ENCODE measurements at regions not wholly inside any gene's neighbourhood (a gene's known extent, or its start where the extent isn't known, plus 50 kb on each side); places are given as distances from the start of the nearest gene placed in this dataset.

DNA sequence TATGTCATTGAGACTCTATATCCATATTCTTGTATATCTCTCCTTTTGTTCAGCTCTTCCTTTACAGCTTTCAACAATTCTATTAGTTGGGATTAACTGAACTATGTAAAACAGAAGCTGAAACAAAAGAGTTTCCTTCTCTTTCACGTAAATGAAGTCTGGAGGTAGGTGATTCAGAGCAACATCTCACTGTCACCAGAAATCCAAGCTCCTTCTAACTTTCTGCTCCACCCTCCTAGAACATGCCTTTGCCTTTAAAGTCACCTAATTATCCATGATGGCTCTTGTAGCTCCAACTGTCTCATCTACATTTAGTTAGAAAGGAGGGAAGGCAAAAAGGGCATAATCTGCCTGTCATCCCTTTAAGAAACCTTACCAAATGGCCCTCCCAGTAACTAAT is 458.2 kb upstream of the MDFIC2 start:
- Histone ChIP-seq H3K9ac (ENCODE audit: low read length) (no peak overlapping the region), H3K36me3 (ENCODE audit: control insufficient read depth in 1 of 2, insufficient read depth in 2 of 2, low read length in 2 of 2) (no peaks in the 10 kb centered on the region), H2AFZ (ENCODE audit: low read depth, low read length, poor library complexity, severe bottlenecking) (no peak overlapping the region), H3K4me3 (replicated peaks in 1 of 2; ENCODE audit: low read depth in 1 of 2, low read length in 2 of 2) (no peak overlapping the region), H3K79me2 (ENCODE audit: insufficient read depth, low read length) (no peaks in the 10 kb centered on the region), H3K9me3 (ENCODE audit: control insufficient read depth in 1 of 2, insufficient read depth in 1 of 2, low read depth in 1 of 2, low read length in 2 of 2) (no peaks in the 10 kb centered on the region), H3K27me3 (ENCODE audit: insufficient read depth, low read length) (no peaks in the 10 kb centered on the region), H4K20me1 (ENCODE audit: insufficient read depth) (no peaks in the 10 kb centered on the region), H3K4me1 (ENCODE audit: control insufficient read depth in 1 of 2, insufficient read depth in 2 of 2, low read length in 2 of 2) (no peaks in the 10 kb centered on the region), H3K9me2 (ENCODE audit: insufficient read depth) (no peaks in the 10 kb centered on the region), H3K27ac (ENCODE audit: low read depth, low read length) (no peak overlapping the region), H3K4me2 (ENCODE audit: low read length) (no peak overlapping the region)
- ChIA-PET CTCF (no interaction called here), POLR2A (no interaction called here), RAD21 (ENCODE audit: low non-redundant PET in 1 of 2, low total read pairs in 2 of 2, uncharacterized antibody in 2 of 2, unreplicated experiment in 2 of 2) (no interaction called here)
- DNase-seq (ENCODE audit: low read depth, low spot score) (no peak), ATAC-seq (no peak)
- BruUV-seq (replicated peaks) = no TSS peak
- intact Hi-C loops (cut with micrococcal nuclease) = no loop called here
- no peak for TF ChIP-seq ZNF274 (IDR thresholded peaks at IDR 0.05; ENCODE audit: low read depth, low read length)
- TF ChIP-seq SRF (IDR thresholded peaks at IDR 0.05; ENCODE audit: low read depth) = no peak
- TF ChIP-seq POLR2AphosphoS5 (IDR thresholded peaks at IDR 0.05; ENCODE audit: low read depth, low read length) = no peak
- TF ChIP-seq EZH2 (IDR thresholded peaks at IDR 0.05) = no peak

DNA sequence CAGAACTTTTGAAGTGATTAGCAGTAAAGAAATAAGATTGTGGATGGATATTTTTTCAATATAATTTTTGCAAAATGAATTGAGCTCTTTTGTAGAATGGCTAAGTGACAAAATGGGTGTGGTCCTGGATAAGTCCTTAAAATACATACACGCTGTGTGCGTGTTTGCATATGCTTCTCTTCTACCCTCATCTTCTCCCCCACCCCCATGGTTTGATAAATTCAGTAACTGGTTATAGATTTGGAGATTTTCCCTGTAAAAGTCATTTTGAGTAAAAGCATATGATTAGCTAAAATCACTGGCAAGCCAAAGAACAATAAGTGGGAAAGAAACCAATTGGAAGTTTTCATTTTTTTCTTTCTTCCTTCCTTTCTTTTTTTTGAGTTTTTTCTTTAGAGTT is 453.9 kb upstream of the MDFIC2 start:
- Histone ChIP-seq H3K4me2 (ENCODE audit: low read length) (no peak overlapping the region), H4K20me1 (ENCODE audit: insufficient read depth) (no peaks in the 10 kb centered on the region), H3K27ac (ENCODE audit: low read depth, low read length) (no peak overlapping the region), H3K4me3 (replicated peaks in 1 of 2; ENCODE audit: low read depth in 1 of 2, low read length in 2 of 2) (no peak overlapping the region), H3K9me3 (ENCODE audit: control insufficient read depth in 1 of 2, insufficient read depth in 1 of 2, low read depth in 1 of 2, low read length in 2 of 2) (no peaks in the 10 kb centered on the region), H2AFZ (ENCODE audit: low read depth, low read length, poor library complexity, severe bottlenecking) (no peak overlapping the region), H3K79me2 (ENCODE audit: insufficient read depth, low read length) (no peaks in the 10 kb centered on the region), H3K9ac (ENCODE audit: low read length) (no peak overlapping the region), H3K4me1 (ENCODE audit: control insufficient read depth in 1 of 2, insufficient read depth in 2 of 2, low read length in 2 of 2) (no peaks in the 10 kb centered on the region), H3K9me2 (ENCODE audit: insufficient read depth) (no peaks in the 10 kb centered on the region), H3K36me3 (ENCODE audit: control insufficient read depth in 1 of 2, insufficient read depth in 2 of 2, low read length in 2 of 2) (no peaks in the 10 kb centered on the region), H3K27me3 (ENCODE audit: insufficient read depth, low read length) (no peaks in the 10 kb centered on the region)
- intact Hi-C loops (cut with micrococcal nuclease) = no loop called here
- ATAC-seq = no peak
- CTCF ChIA-PET = no interaction called here
- TF ChIP-seq JUND (IDR thresholded peaks at IDR 0.05) = no peak
- no peak for TF ChIP-seq SRF (IDR thresholded peaks at IDR 0.05; ENCODE audit: low read depth)
- no peak for TF ChIP-seq SIN3A (IDR thresholded peaks at IDR 0.05; ENCODE audit: low read depth)
- RAD21 ChIA-PET (ENCODE audit: low non-redundant PET in 1 of 2, low total read pairs in 2 of 2, uncharacterized antibody in 2 of 2, unreplicated experiment in 2 of 2) = no interaction called here
- POLR2A ChIA-PET = no interaction called here
- no peak for DNase-seq (ENCODE audit: low read depth, low spot score)
- BruUV-seq (replicated peaks) = no TSS peak
